Stomach (tissue), 8 donors: ENCODE measurements at regions not wholly inside any gene's neighbourhood (a gene's known extent, or its start where the extent isn't known, plus 50 kb on each side); places are given as distances from the start of the nearest gene placed in this dataset.
A peak's percentile ranks its signal among the peaks of the same experiment; 100 is the strongest.

Source experiments
- DNase-seq, 2 donors: peaks; one replicate each; pipeline versions ENCODE4 v3.0.0 to v3.0.0-alpha.2; 2013 to 2019
- H3K27ac ChIP-seq, 5 donors: fragments of 200-600 bp in 4 of 5; sonication (generic) in 4 of 5; one replicate each; pipeline ENCODE4 v1.5.1; 2013 to 2019; ENCODE audit warnings: mild to moderate bottlenecking in 1 of 5, moderate library complexity in 1 of 5
- H3K27me3 ChIP-seq, 3 donors: fragments of 200-600 bp; sonication (generic); one replicate each; pipeline ENCODE4 v1.5.1; 2017 to 2019; ENCODE audit warnings: mixed run types in 1 of 3
- H3K36me3 ChIP-seq, 4 donors: fragments of 200-600 bp; sonication (generic); 1 replicate in 3 of 4; 2 replicates in 1 of 4; pipeline ENCODE4 v1.5.1; 2016 to 2019
- H3K4me1 ChIP-seq, 4 donors: fragments of 200-600 bp; sonication (generic); one replicate each; pipeline ENCODE4 v1.5.1; 2016 to 2019
- H3K4me3 ChIP-seq, 4 donors: fragments of 200-600 bp; sonication (generic) in 3 of 4; one replicate each; pipeline ENCODE4 v1.5.1; 2016 to 2019; ENCODE audit warnings: mild to moderate bottlenecking in 1 of 4
- H3K9me3 ChIP-seq, 4 donors: fragments of 200-600 bp; sonication (generic); one replicate each; pipeline ENCODE4 v1.5.1; 2016 to 2019
- EP300 ChIP-seq: sonication (generic); formaldehyde crosslinking; IDR thresholded peaks from one replicate; pipeline ENCODE4 v1.6.1; 2017; ENCODE audit warnings: antibody characterized with exemption
- POLR2A ChIP-seq, 4 donors: fragments of 450-650 bp; IDR thresholded peaks; one replicate each; pipeline ENCODE4 v1.6.1; 2016; ENCODE audit warnings: antibody characterized with exemption in 4 of 4, control low read depth in 2 of 4, mild to moderate bottlenecking in 1 of 4, moderate library complexity in 1 of 4
- POLR2AphosphoS5 ChIP-seq, 3 donors: sonication (generic); formaldehyde crosslinking; IDR thresholded peaks; one replicate each; pipeline ENCODE4 v1.6.1; 2016; ENCODE audit warnings: antibody characterized with exemption in 3 of 3
- WGBS, 5 donors: extraction: QIAGEN DNeasy Blood & Tissue Kit in 3 of 5; methylation state at CpG; one replicate each; pipeline versions ENCODE4 v1.1.5 to v1.1.7; 2013 to 2018; 5-methylcytosine and 5-hydroxymethylcytosine counted together
- intact Hi-C: fragments of 100-400 bp; cut with DNase I; formaldehyde crosslinking; loops from one replicate; pipeline ENCODE4 v1.15.1; 2023; ENCODE audit warnings: low total_unique reads
- TF ChIP-seq, protein P1 (sequence below), 7 experiments: fragments of 450-650 bp in 4 of 7; fragments of 200-600 bp in 3 of 7; sonication (generic) in 3 of 7; IDR thresholded peaks; one replicate each; pipeline ENCODE4 v1.5.1; 2016 to 2019; ENCODE audit warnings: antibody characterized with exemption in 7 of 7, control low read depth in 2 of 7, mild to moderate bottlenecking in 1 of 7
- donor health status: healthy with polysubstance abuse.
- donor health status: Bipolar disorder and iron deficiency.
- donor health status: healthy.

DNA sequence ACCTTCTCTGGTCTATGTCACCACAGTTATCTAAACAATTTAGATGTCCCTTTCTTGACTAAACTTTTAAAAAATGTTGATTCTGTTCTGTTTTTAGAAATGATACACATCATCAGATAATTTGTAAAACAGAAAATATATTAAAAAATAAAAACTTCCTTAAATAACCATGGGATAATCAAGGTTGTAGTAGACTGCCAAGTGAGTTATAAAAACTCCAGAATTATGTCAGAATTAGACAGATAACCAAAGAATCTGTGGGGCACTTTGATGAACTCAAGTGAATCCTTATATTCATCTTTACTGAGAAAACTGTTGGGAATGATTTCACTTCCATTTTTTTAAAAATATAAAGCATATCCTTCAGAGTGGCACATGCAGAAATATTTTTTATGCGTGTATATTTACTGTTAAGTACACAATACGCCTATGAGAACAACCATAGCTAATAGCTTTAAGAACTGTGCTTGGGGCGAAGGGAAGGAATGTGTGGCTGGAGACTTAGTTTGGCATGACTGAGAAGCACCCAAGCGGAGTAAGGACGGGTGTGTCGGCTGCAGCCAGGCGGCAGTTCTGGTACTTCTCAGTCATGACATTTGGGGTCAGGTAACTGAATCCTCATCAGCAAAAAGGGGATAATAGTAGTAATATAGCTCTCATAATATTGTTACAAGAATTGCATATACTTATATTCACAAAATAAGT lies 604.7 kb upstream of the CITED2 start:
- Histone ChIP-seq H3K27me3 (no peaks in the 10 kb centered on the region), H3K4me1 (peaks cover 3 to 54% (median 28%) of the 10 kb centered on the region in 4 donors), H3K4me3 (no peak overlapping the region), H3K9me3 (no peaks in the 10 kb centered on the region), H3K36me3 (no peaks in the 10 kb centered on the region), H3K27ac (peak overlapping the region in 3 of 5 donors; percentile 45 to 54 (median 54))
- intact Hi-C loops: no loop called here
- 78 to 91% (median 82%) methylated on average over 7 of the region's 7 CpGs for WGBS, 5 donors
- TF ChIP-seq POLR2A (IDR thresholded peaks at IDR 0.05): no peak
- TF ChIP-seq, protein P1, sequence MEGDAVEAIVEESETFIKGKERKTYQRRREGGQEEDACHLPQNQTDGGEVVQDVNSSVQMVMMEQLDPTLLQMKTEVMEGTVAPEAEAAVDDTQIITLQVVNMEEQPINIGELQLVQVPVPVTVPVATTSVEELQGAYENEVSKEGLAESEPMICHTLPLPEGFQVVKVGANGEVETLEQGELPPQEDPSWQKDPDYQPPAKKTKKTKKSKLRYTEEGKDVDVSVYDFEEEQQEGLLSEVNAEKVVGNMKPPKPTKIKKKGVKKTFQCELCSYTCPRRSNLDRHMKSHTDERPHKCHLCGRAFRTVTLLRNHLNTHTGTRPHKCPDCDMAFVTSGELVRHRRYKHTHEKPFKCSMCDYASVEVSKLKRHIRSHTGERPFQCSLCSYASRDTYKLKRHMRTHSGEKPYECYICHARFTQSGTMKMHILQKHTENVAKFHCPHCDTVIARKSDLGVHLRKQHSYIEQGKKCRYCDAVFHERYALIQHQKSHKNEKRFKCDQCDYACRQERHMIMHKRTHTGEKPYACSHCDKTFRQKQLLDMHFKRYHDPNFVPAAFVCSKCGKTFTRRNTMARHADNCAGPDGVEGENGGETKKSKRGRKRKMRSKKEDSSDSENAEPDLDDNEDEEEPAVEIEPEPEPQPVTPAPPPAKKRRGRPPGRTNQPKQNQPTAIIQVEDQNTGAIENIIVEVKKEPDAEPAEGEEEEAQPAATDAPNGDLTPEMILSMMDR (IDR thresholded peaks at IDR 0.05): no peak
- TF ChIP-seq POLR2AphosphoS5 (IDR thresholded peaks at IDR 0.05): no peak
- no peak for TF ChIP-seq EP300
- DNase-seq: no peak

DNA sequence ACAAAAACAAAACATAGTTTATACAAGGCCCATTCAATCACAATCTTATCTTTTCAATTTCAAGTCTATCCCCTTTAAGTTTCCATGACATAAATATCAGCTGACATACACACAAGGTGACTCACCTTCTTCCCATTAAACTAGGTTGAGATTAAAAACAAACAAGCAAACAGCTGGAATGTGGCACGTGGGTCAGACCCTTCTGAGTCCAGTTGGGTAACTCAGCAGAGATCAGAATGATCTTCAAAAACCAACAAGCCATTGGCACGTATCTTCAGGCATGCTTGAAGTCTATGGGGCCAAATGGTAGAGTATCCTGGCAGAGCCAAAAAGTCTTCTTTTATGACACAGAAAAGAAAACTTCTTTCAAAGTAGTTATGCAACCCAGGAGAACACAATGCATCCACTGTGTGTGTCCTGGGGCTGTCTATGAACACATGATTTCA lies 603.5 kb upstream of the CITED2 start:
- 17 to 37% (median 25%) methylated on average over 2 of the region's 2 CpGs for WGBS, 5 donors
- Histone ChIP-seq H3K4me3 (no peak overlapping the region), H3K27ac (peak overlapping the region in 3 of 5 donors; percentile 32 to 54 (median 51)), H3K9me3 (no peaks in the 10 kb centered on the region), H3K4me1 (peaks cover 3 to 57% (median 24%) of the 10 kb centered on the region in 4 donors), H3K36me3 (no peaks in the 10 kb centered on the region), H3K27me3 (no peaks in the 10 kb centered on the region)
- intact Hi-C loops: no loop called here
- DNase-seq: peak in 1 of 2 donors; percentile 40
- TF ChIP-seq POLR2AphosphoS5 (IDR thresholded peaks at IDR 0.05): no peak
- TF ChIP-seq, protein P1 (IDR thresholded peaks at IDR 0.05): no peak

DNA sequence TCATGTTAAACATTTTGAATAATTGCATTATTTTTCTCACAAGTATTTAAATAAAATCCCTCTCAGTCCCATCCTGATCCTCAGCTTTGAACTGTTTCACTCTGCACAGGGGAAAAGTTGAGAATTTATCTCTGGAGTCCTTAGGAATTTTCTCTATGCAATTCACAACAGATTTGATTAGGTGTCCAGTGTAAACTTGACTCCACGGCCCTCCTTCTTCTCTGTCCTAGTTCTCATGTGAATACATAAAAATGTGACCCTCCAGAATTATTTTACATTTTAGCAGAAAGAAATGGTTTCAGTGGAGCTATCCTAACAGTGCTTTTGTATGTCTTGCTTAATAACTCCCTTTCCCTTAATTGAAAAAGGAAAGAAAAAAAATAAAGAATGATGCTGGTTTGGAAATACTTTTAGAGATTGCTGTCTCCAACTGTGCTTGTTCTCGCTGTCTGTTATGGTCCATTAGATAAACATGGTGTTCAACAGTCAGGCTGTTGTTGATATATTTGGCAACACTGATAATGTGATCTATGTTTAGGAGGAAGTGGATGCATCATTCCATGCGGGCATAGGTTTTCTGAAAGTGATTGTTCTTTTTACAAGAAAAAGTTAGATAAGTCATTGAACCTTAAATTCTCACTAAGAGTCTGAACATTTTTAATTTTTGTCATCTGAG lies 599.4 kb upstream of the CITED2 start:
- Histone ChIP-seq H3K27me3 (no peaks in the 10 kb centered on the region), H3K4me3 (no peak overlapping the region), H3K27ac (peak overlapping the region in 2 of 5 donors; percentile 7 to 45), H3K36me3 (no peaks in the 10 kb centered on the region), H3K9me3 (no peaks in the 10 kb centered on the region), H3K4me1 (peaks cover 0 to 29% (median 8%) of the 10 kb centered on the region in 4 donors)
- DNase-seq: peak in 1 of 2 donors; percentile 54
- intact Hi-C loops: no loop called here
- TF ChIP-seq, protein P1 (IDR thresholded peaks at IDR 0.05): no peak
- TF ChIP-seq POLR2A (IDR thresholded peaks at IDR 0.05): no peak
- TF ChIP-seq POLR2AphosphoS5 (IDR thresholded peaks at IDR 0.05): peak in 2 of 3 donors; percentile 64 to 85
- TF ChIP-seq EP300: no peak
- 23 to 33% (median 26%) methylated on average over 3 of the region's 3 CpGs for WGBS, 5 donors

DNA sequence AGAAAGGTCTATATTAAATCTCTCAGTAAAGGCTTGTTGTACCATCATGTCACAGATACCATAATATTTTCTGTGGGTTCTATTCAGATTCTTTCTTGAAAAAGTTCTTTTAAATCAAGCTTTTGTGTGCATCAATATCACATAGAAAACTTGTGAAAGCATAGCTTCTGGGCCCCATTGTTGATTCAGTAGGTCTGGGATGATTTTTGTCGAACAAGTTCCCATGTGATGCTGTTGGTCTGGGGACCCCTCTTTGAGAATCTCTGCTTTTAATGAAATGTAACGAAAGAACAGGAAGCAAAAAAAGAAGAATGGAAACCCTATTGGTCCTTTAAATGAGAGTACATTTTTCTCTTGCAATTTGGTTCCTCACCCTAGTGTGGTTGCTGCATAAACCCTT lies 597.7 kb upstream of the CITED2 start:
- Histone ChIP-seq H3K27ac (no peak overlapping the region), H3K4me3 (no peak overlapping the region), H3K36me3 (no peaks in the 10 kb centered on the region), H3K9me3 (no peaks in the 10 kb centered on the region), H3K4me1 (peaks cover 0 to 12% (median 0%) of the 10 kb centered on the region in 4 donors), H3K27me3 (no peaks in the 10 kb centered on the region)
- intact Hi-C loops: no loop called here
- no peak for DNase-seq
- TF ChIP-seq POLR2A (IDR thresholded peaks at IDR 0.05) (no peak), EP300 (no peak), POLR2AphosphoS5 (IDR thresholded peaks at IDR 0.05) (no peak)
- TF ChIP-seq, protein P1 (IDR thresholded peaks at IDR 0.05): no peak
- WGBS, 5 donors: 76 to 97% (median 87%) methylated on average over 2 of the region's 2 CpGs
